Liver (tissue), 8 donors: ENCODE measurements at regions not wholly inside any gene's neighbourhood (a gene's known extent, or its start where the extent isn't known, plus 50 kb on each side); places are given as distances from the start of the nearest gene placed in this dataset.

ENCODE experiments used
- DNase-seq: peaks from one replicate; pipeline ENCODE4 v3.0.0-alpha.2; 2017; ENCODE audit warnings: low spot score
- H3K27ac ChIP-seq, 2 donors: one replicate each; pipeline ENCODE4 v1.7.0; 2013; ENCODE audit warnings: inconsistent platforms in 2 of 2, low read length in 2 of 2, control low read depth in 1 of 2, low read depth in 1 of 2, mild to moderate bottlenecking in 1 of 2
- H3K27me3 ChIP-seq, 4 donors: one replicate each; pipeline versions ENCODE4 v1.6.1 to v1.7.0; 2013; ENCODE audit warnings: low read length in 3 of 4, inconsistent platforms in 1 of 4, mild to moderate bottlenecking in 1 of 4, moderate library complexity in 1 of 4; ENCODE audit not compliant: control insufficient read depth in 4 of 4, insufficient read depth in 4 of 4
- H3K36me3 ChIP-seq, 4 donors: one replicate each; pipeline versions ENCODE4 v1.6.1 to v1.7.0; 2013; ENCODE audit warnings: low read length in 3 of 4, mild to moderate bottlenecking in 3 of 4, low read depth in 1 of 4, moderate library complexity in 1 of 4; ENCODE audit not compliant: control insufficient read depth in 4 of 4, insufficient read depth in 3 of 4
- H3K4me1 ChIP-seq, 4 donors: one replicate each; pipeline versions ENCODE4 v1.6.1 to v1.7.0; 2013; ENCODE audit warnings: low read length in 3 of 4, mild to moderate bottlenecking in 3 of 4, moderate library complexity in 1 of 4; ENCODE audit not compliant: control insufficient read depth in 4 of 4, insufficient read depth in 4 of 4
- H3K4me3 ChIP-seq, 3 donors: one replicate each; pipeline versions ENCODE4 v1.6.1 to v1.7.0; 2013; ENCODE audit warnings: low read length in 3 of 3, control low read depth in 1 of 3, low read depth in 1 of 3, mild to moderate bottlenecking in 1 of 3
- H3K9ac ChIP-seq, 2 donors: one replicate each; pipeline ENCODE4 v1.7.0; 2013; ENCODE audit warnings: low read length in 2 of 2, mild to moderate bottlenecking in 2 of 2, moderate library complexity in 2 of 2, control low read depth in 1 of 2, low read depth in 1 of 2
- H3K9me3 ChIP-seq, 4 donors: one replicate each; pipeline versions ENCODE4 v1.6.1 to v1.7.0; 2013; ENCODE audit warnings: low read length in 3 of 4; ENCODE audit not compliant: control insufficient read depth in 4 of 4
- EGR1 ChIP-seq, 2 donors: IDR thresholded peaks; 2 replicates each; pipeline ENCODE4 v1.6.1; 2016 to 2018; ENCODE audit warnings: antibody characterized with exemption in 2 of 2, low read depth in 2 of 2
- FOXA1 ChIP-seq: IDR thresholded peaks from 2 replicates; pipeline ENCODE4 v1.6.1; 2016; ENCODE audit warnings: antibody characterized with exemption
- FOXA2 ChIP-seq: IDR thresholded peaks from 2 replicates; pipeline ENCODE4 v1.6.1; 2016; ENCODE audit warnings: antibody characterized with exemption
- GABPA ChIP-seq, 2 donors: IDR thresholded peaks in 1 of 2; conservative IDR thresholded peaks in 1 of 2; 2 replicates each; pipeline ENCODE4 v1.6.1; 2016; ENCODE audit warnings: antibody characterized with exemption in 2 of 2, mild to moderate bottlenecking in 1 of 2, moderate library complexity in 1 of 2
- HNF4A ChIP-seq, 2 donors: conservative IDR thresholded peaks; 2 replicates each; pipeline ENCODE4 v1.6.1; 2016; ENCODE audit warnings: antibody characterized with exemption in 2 of 2, mild to moderate bottlenecking in 2 of 2
- HNF4G ChIP-seq: IDR thresholded peaks from 2 replicates; pipeline ENCODE4 v1.6.1; 2016; ENCODE audit warnings: antibody characterized with exemption
- JUND ChIP-seq, 2 donors: IDR thresholded peaks; 2 replicates each; pipeline ENCODE4 v1.6.1; 2016; ENCODE audit warnings: antibody characterized with exemption in 2 of 2
- MAX ChIP-seq: IDR thresholded peaks from 2 replicates; pipeline ENCODE4 v1.6.1; 2016; ENCODE audit warnings: antibody characterized with exemption
- NR2F2 ChIP-seq: IDR thresholded peaks from 2 replicates; pipeline ENCODE4 v1.6.1; 2016; ENCODE audit warnings: antibody characterized with exemption
- RAD21 ChIP-seq, 2 donors: IDR thresholded peaks; 2 replicates each; pipeline ENCODE4 v1.6.1; 2016; ENCODE audit warnings: antibody characterized with exemption in 2 of 2, mild to moderate bottlenecking in 2 of 2
- RXRA ChIP-seq, 2 donors: IDR thresholded peaks; 2 replicates each; pipeline ENCODE4 v1.6.1; 2017 to 2018; ENCODE audit warnings: antibody characterized with exemption in 2 of 2, mild to moderate bottlenecking in 1 of 2
- SP1 ChIP-seq: IDR thresholded peaks from 2 replicates; pipeline ENCODE4 v1.6.1; 2018; ENCODE audit warnings: antibody characterized with exemption, mild to moderate bottlenecking
- TAF1 ChIP-seq: conservative IDR thresholded peaks from 2 replicates; pipeline ENCODE4 v1.6.1; 2016; ENCODE audit warnings: antibody characterized with exemption, mild to moderate bottlenecking
- YY1 ChIP-seq: IDR thresholded peaks from 2 replicates; pipeline ENCODE4 v1.6.1; 2016; ENCODE audit warnings: antibody characterized with exemption, mild to moderate bottlenecking
- ZBTB33 ChIP-seq: IDR thresholded peaks from 2 replicates; pipeline ENCODE4 v1.6.1; 2016; ENCODE audit warnings: antibody characterized with exemption
- WGBS: extraction: QIAGEN DNeasy Blood & Tissue Kit; methylation state at CpG from one replicate; pipeline ENCODE4 v1.1.7; 2013; 5-methylcytosine and 5-hydroxymethylcytosine counted together
- TF ChIP-seq, protein P1 (sequence below): IDR thresholded peaks from 2 replicates; pipeline ENCODE4 v1.6.1; 2016; ENCODE audit warnings: antibody characterized with exemption
- TF ChIP-seq, protein P2 (sequence below): fragments of 150-350 bp; IDR thresholded peaks from 2 replicates; pipeline ENCODE4 v1.5.1; 2017; ENCODE audit warnings: improper control_type of control experiment, low read depth, low read length; ENCODE audit not compliant: missing input control
- TF ChIP-seq, protein P3 (sequence below): IDR thresholded peaks from 2 replicates; pipeline ENCODE4 v1.6.1; 2016; ENCODE audit warnings: antibody characterized with exemption, mild to moderate bottlenecking
- donor health status: healthy.
- donor health status: healthy.
- donor health status: healthy.
- donor health status: healthy.
- donor health status: healthy.

GRCh38 chr3:28745916-28746617 is 397.4 kb upstream of the AZI2 start (continued):
- TF ChIP-seq, protein P1, sequence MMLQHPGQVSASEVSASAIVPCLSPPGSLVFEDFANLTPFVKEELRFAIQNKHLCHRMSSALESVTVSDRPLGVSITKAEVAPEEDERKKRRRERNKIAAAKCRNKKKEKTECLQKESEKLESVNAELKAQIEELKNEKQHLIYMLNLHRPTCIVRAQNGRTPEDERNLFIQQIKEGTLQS = no peak
- no peak for TF ChIP-seq EGR1 (IDR thresholded peaks at IDR 0.05; ENCODE audit: low read depth in 2 of 2)
- TF ChIP-seq FOXA2 = no peak
- no peak for TF ChIP-seq HNF4G
- no peak for TF ChIP-seq YY1
- no peak for TF ChIP-seq TAF1
- no peak for TF ChIP-seq MAX
- no peak for TF ChIP-seq RAD21 (IDR thresholded peaks at IDR 0.05)

DNA sequence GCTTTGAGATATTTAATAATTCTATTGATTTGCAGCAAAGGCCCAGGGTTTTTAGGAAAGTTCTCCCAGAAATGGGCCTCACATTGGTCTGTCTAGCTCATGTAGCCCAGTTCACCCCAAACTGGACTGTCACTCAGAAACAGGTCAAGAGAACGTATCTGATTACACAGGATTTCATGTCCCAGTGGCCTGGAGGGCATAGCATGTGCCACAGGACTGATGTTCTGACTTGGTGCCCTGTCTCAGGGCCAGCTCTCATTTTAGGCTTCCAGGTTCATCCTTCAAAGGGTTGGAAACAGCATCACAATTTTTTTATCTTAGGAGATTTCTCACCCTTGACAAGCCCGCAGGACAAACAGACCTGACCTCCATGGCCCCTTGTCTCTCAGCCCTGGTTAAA is 398.4 kb upstream of the AZI2 start:
- WGBS = 81% methylated on average over 2 of the region's 2 CpGs
- Histone ChIP-seq H3K9me3 (peaks cover 0 to 6% (median 1%) of the 10 kb centered on the region in 4 donors), H3K9ac (no peak overlapping the region), H3K27me3 (no peaks in the 10 kb centered on the region), H3K36me3 (no peaks in the 10 kb centered on the region), H3K27ac (no peak overlapping the region), H3K4me3 (no peak overlapping the region), H3K4me1 (peaks cover 0 to 13% (median 4%) of the 10 kb centered on the region in 4 donors)
- TF ChIP-seq SP1 (no peak), GABPA (IDR thresholded peaks at IDR 0.05 in 1 of 2, conservative IDR thresholded peaks at IDR 0.05 in 1 of 2) (no peak), ZBTB33 (no peak), NR2F2 (no peak), EGR1 (IDR thresholded peaks at IDR 0.05; ENCODE audit: low read depth in 2 of 2) (no peak), JUND (IDR thresholded peaks at IDR 0.05) (no peak), YY1 (no peak), TAF1 (no peak), HNF4A (conservative IDR thresholded peaks at IDR 0.05) (no peak), RXRA (IDR thresholded peaks at IDR 0.05) (no peak), MAX (no peak), FOXA1 (no peak), FOXA2 (no peak)
- TF ChIP-seq, protein P2, sequence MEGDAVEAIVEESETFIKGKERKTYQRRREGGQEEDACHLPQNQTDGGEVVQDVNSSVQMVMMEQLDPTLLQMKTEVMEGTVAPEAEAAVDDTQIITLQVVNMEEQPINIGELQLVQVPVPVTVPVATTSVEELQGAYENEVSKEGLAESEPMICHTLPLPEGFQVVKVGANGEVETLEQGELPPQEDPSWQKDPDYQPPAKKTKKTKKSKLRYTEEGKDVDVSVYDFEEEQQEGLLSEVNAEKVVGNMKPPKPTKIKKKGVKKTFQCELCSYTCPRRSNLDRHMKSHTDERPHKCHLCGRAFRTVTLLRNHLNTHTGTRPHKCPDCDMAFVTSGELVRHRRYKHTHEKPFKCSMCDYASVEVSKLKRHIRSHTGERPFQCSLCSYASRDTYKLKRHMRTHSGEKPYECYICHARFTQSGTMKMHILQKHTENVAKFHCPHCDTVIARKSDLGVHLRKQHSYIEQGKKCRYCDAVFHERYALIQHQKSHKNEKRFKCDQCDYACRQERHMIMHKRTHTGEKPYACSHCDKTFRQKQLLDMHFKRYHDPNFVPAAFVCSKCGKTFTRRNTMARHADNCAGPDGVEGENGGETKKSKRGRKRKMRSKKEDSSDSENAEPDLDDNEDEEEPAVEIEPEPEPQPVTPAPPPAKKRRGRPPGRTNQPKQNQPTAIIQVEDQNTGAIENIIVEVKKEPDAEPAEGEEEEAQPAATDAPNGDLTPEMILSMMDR = no peak
- TF ChIP-seq, protein P3, sequence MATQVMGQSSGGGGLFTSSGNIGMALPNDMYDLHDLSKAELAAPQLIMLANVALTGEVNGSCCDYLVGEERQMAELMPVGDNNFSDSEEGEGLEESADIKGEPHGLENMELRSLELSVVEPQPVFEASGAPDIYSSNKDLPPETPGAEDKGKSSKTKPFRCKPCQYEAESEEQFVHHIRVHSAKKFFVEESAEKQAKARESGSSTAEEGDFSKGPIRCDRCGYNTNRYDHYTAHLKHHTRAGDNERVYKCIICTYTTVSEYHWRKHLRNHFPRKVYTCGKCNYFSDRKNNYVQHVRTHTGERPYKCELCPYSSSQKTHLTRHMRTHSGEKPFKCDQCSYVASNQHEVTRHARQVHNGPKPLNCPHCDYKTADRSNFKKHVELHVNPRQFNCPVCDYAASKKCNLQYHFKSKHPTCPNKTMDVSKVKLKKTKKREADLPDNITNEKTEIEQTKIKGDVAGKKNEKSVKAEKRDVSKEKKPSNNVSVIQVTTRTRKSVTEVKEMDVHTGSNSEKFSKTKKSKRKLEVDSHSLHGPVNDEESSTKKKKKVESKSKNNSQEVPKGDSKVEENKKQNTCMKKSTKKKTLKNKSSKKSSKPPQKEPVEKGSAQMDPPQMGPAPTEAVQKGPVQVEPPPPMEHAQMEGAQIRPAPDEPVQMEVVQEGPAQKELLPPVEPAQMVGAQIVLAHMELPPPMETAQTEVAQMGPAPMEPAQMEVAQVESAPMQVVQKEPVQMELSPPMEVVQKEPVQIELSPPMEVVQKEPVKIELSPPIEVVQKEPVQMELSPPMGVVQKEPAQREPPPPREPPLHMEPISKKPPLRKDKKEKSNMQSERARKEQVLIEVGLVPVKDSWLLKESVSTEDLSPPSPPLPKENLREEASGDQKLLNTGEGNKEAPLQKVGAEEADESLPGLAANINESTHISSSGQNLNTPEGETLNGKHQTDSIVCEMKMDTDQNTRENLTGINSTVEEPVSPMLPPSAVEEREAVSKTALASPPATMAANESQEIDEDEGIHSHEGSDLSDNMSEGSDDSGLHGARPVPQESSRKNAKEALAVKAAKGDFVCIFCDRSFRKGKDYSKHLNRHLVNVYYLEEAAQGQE = no peak
- TF ChIP-seq, protein P1 = no peak
- DNase-seq = no peak
